ENCODE measurements at regions not wholly inside any gene's neighbourhood (a gene's known extent, or its start where the extent isn't known, plus 50 kb on each side); places are given as distances from the start of the nearest gene placed in this dataset.
A peak's percentile ranks its signal among the peaks of the same experiment; 100 is the strongest.

GRCh38 chr7:17501441-17502212, 203.2 kb downstream of the AHR start:
- H3K9ac ChIP-seq (ENCODE audit: low read depth, low read length), result peak overlapping the region; percentile 5
- H3K4me2 ChIP-seq (ENCODE audit: low read length), result peak overlapping the region; percentile 9
- peaks cover 27% of the 10 kb centered on the region for H3K4me1 ChIP-seq (ENCODE audit: control insufficient read depth, insufficient read depth, low read length)
- no peaks in the 10 kb centered on the region for H3K36me3 ChIP-seq (ENCODE audit: insufficient read depth, low read length)
- H3K9me3 ChIP-seq (replicated peaks; ENCODE audit: low read length), result no peaks in the 10 kb centered on the region
- H3K4me3 ChIP-seq (ENCODE audit: low read length), result no peak overlapping the region
- H3K27me3 ChIP-seq (ENCODE audit: control insufficient read depth, insufficient read depth, low read length), result no peaks in the 10 kb centered on the region

GRCh38 chr7:17502213-17503060, 204.0 kb downstream of the AHR start:
- no peaks in the 10 kb centered on the region for H3K9me3 ChIP-seq (replicated peaks; ENCODE audit: low read length)
- H3K9ac ChIP-seq (ENCODE audit: low read depth, low read length), result peak overlapping the region; percentile 5
- H3K4me1 ChIP-seq (ENCODE audit: control insufficient read depth, insufficient read depth, low read length), result peaks cover 27% of the 10 kb centered on the region
- H3K36me3 ChIP-seq (ENCODE audit: insufficient read depth, low read length), result no peaks in the 10 kb centered on the region
- H3K4me3 ChIP-seq (ENCODE audit: low read length), result no peak overlapping the region
- H3K27me3 ChIP-seq (ENCODE audit: control insufficient read depth, insufficient read depth, low read length), result no peaks in the 10 kb centered on the region
- peak overlapping the region; percentile 9 for H3K4me2 ChIP-seq (ENCODE audit: low read length)

- Histone ChIP-seq H3K4me3 (ENCODE audit: low read length) (no peak overlapping the region), H3K4me2 (ENCODE audit: low read length) (no peak overlapping the region), H3K9me3 (replicated peaks; ENCODE audit: low read length) (no peaks in the 10 kb centered on the region), H3K36me3 (ENCODE audit: insufficient read depth, low read length) (no peaks in the 10 kb centered on the region), H3K9ac (ENCODE audit: low read depth, low read length) (no peak overlapping the region), H3K4me1 (ENCODE audit: control insufficient read depth, insufficient read depth, low read length) (peaks cover 24% of the 10 kb centered on the region), H3K27me3 (ENCODE audit: control insufficient read depth, insufficient read depth, low read length) (no peaks in the 10 kb centered on the region)
Observed at GRCh38 chr7:17506095-17506494, 207.6 kb downstream of the AHR start.

- Histone ChIP-seq H3K36me3 (ENCODE audit: insufficient read depth, low read length) (no peaks in the 10 kb centered on the region), H3K4me3 (ENCODE audit: low read length) (no peak overlapping the region), H3K9me3 (replicated peaks; ENCODE audit: low read length) (no peaks in the 10 kb centered on the region), H3K9ac (ENCODE audit: low read depth, low read length) (no peak overlapping the region), H3K27me3 (ENCODE audit: control insufficient read depth, insufficient read depth, low read length) (no peaks in the 10 kb centered on the region), H3K4me2 (ENCODE audit: low read length) (no peak overlapping the region), H3K4me1 (ENCODE audit: control insufficient read depth, insufficient read depth, low read length) (peaks cover 19% of the 10 kb centered on the region)
Observed at GRCh38 chr7:17506596-17506995, 208.1 kb downstream of the AHR start.

- no peak overlapping the region for H3K9ac ChIP-seq (ENCODE audit: low read depth, low read length)
- H3K9me3 ChIP-seq (replicated peaks; ENCODE audit: low read length), result no peaks in the 10 kb centered on the region
- peaks cover 8% of the 10 kb centered on the region for H3K4me1 ChIP-seq (ENCODE audit: control insufficient read depth, insufficient read depth, low read length)
- no peak overlapping the region for H3K4me3 ChIP-seq (ENCODE audit: low read length)
- H3K36me3 ChIP-seq (ENCODE audit: insufficient read depth, low read length), result no peaks in the 10 kb centered on the region
- no peak overlapping the region for H3K4me2 ChIP-seq (ENCODE audit: low read length)
- no peaks in the 10 kb centered on the region for H3K27me3 ChIP-seq (ENCODE audit: control insufficient read depth, insufficient read depth, low read length)
Observed at GRCh38 chr7:17507717-17508116, 209.3 kb downstream of the AHR start.

- H3K4me3 ChIP-seq (ENCODE audit: low read length), result no peak overlapping the region
- H3K36me3 ChIP-seq (ENCODE audit: insufficient read depth, low read length), result no peaks in the 10 kb centered on the region
- H3K27me3 ChIP-seq (ENCODE audit: control insufficient read depth, insufficient read depth, low read length), result no peaks in the 10 kb centered on the region
- no peak overlapping the region for H3K9ac ChIP-seq (ENCODE audit: low read depth, low read length)
- H3K4me1 ChIP-seq (ENCODE audit: control insufficient read depth, insufficient read depth, low read length), result peaks cover 4% of the 10 kb centered on the region
- H3K4me2 ChIP-seq (ENCODE audit: low read length), result no peak overlapping the region
- H3K9me3 ChIP-seq (replicated peaks; ENCODE audit: low read length), result no peaks in the 10 kb centered on the region
Observed at GRCh38 chr7:17512181-17512675, 213.8 kb downstream of the AHR start.

- H3K4me2 ChIP-seq (ENCODE audit: low read length), result no peak overlapping the region
- H3K36me3 ChIP-seq (ENCODE audit: insufficient read depth, low read length), result no peaks in the 10 kb centered on the region
- no peak overlapping the region for H3K9ac ChIP-seq (ENCODE audit: low read depth, low read length)
- no peak overlapping the region for H3K4me3 ChIP-seq (ENCODE audit: low read length)
- H3K27me3 ChIP-seq (ENCODE audit: control insufficient read depth, insufficient read depth, low read length), result no peaks in the 10 kb centered on the region
- no peaks in the 10 kb centered on the region for H3K9me3 ChIP-seq (replicated peaks; ENCODE audit: low read length)
- H3K4me1 ChIP-seq (ENCODE audit: control insufficient read depth, insufficient read depth, low read length), result peaks cover 24% of the 10 kb centered on the region
Observed at GRCh38 chr7:17516771-17517170, 218.3 kb downstream of the AHR start.

- Histone ChIP-seq H3K9ac (ENCODE audit: low read depth, low read length) (peak overlapping the region; percentile 67), H3K36me3 (ENCODE audit: insufficient read depth, low read length) (no peaks in the 10 kb centered on the region), H3K27me3 (ENCODE audit: control insufficient read depth, insufficient read depth, low read length) (no peaks in the 10 kb centered on the region), H3K4me3 (ENCODE audit: low read length) (peak overlapping the region; percentile 0), H3K4me2 (ENCODE audit: low read length) (peak overlapping the region; percentile 58), H3K9me3 (replicated peaks; ENCODE audit: low read length) (no peaks in the 10 kb centered on the region), H3K4me1 (ENCODE audit: control insufficient read depth, insufficient read depth, low read length) (peaks cover 57% of the 10 kb centered on the region)
Observed at GRCh38 chr7:17520941-17521340, 222.5 kb downstream of the AHR start.

- H3K9ac ChIP-seq (ENCODE audit: low read depth, low read length), result peak overlapping the region; percentile 67
Observed at GRCh38 chr7:17521437-17521836, 223.0 kb downstream of the AHR start.

GRCh38 chr7:17523813-17524739, 225.6 kb downstream of the AHR start:
- Histone ChIP-seq H3K4me3 (ENCODE audit: low read length) (no peak overlapping the region), H3K9me3 (replicated peaks; ENCODE audit: low read length) (no peaks in the 10 kb centered on the region), H3K4me1 (ENCODE audit: control insufficient read depth, insufficient read depth, low read length) (peaks cover 70% of the 10 kb centered on the region), H3K9ac (ENCODE audit: low read depth, low read length) (peak overlapping the region; percentile 38), H3K4me2 (ENCODE audit: low read length) (peak overlapping the region; percentile 40), H3K36me3 (ENCODE audit: insufficient read depth, low read length) (no peaks in the 10 kb centered on the region), H3K27me3 (ENCODE audit: control insufficient read depth, insufficient read depth, low read length) (no peaks in the 10 kb centered on the region)

More at GRCh38 chr7:17521437-17521836, 223.0 kb downstream of the AHR start:
- Histone ChIP-seq H3K9me3 (replicated peaks; ENCODE audit: low read length) (no peaks in the 10 kb centered on the region), H3K36me3 (ENCODE audit: insufficient read depth, low read length) (no peaks in the 10 kb centered on the region), H3K4me2 (ENCODE audit: low read length) (peak overlapping the region; percentile 58), H3K4me3 (ENCODE audit: low read length) (peak overlapping the region; percentile 0), H3K27me3 (ENCODE audit: control insufficient read depth, insufficient read depth, low read length) (no peaks in the 10 kb centered on the region), H3K4me1 (ENCODE audit: control insufficient read depth, insufficient read depth, low read length) (peaks cover 59% of the 10 kb centered on the region)

GRCh38 chr7:17524746-17525145, 226.3 kb downstream of the AHR start:
- H3K4me2 ChIP-seq (ENCODE audit: low read length), result peak overlapping the region; percentile 40
- no peak overlapping the region for H3K4me3 ChIP-seq (ENCODE audit: low read length)
- H3K4me1 ChIP-seq (ENCODE audit: control insufficient read depth, insufficient read depth, low read length), result peaks cover 70% of the 10 kb centered on the region
- no peaks in the 10 kb centered on the region for H3K27me3 ChIP-seq (ENCODE audit: control insufficient read depth, insufficient read depth, low read length)
- H3K9ac ChIP-seq (ENCODE audit: low read depth, low read length), result peak overlapping the region; percentile 38
- no peaks in the 10 kb centered on the region for H3K36me3 ChIP-seq (ENCODE audit: insufficient read depth, low read length)
- no peaks in the 10 kb centered on the region for H3K9me3 ChIP-seq (replicated peaks; ENCODE audit: low read length)

All from skeletal muscle satellite cell (primary cell).